Cardiac septum (tissue), 1 donor: ENCODE measurements at regions not wholly inside any gene's neighbourhood (a gene's known extent, or its start where the extent isn't known, plus 50 kb on each side); places are given as distances from the start of the nearest gene placed in this dataset.

Source experiments
- DNase-seq: peaks from one replicate; pipeline ENCODE4 v3.0.0-alpha.2; 2020; ENCODE audit warnings: low spot score
- intact Hi-C: fragments of 100-400 bp; cut with DNase I; formaldehyde crosslinking; loops from one replicate; pipeline ENCODE4 v1.14.0; 2022
- donor health status: DM: no; HTN: no; CAD: no.

DNA sequence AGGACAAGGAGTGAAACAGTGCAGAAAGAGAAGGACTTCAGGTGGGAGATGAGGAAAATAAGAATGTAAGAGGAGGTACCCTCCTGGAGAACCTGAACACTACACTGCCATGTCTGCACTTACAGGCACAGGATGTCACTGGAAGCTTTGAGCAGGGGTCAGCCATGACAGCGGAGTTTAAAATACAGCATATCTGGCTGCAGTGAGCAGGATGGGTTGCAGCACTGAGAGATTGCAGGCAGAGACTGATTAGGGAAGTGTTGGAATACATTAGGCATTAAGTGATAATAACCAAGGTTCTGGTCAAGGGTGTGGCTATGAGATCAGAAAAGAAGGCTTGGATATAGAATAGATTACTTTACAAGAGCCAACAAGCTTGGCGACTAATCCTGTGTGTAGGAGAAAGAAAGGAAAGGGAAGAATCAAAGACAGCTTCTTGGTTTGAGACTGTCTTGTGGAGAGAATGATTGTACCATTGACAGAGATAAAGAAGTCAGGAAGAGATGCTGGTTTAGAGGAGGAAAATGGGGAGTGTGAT, 171.1 kb upstream of the RBMS1 start:
- no peak for DNase-seq

GRCh38 chr2:160666154-160667060, 172.8 kb upstream of the RBMS1 start:
- intact Hi-C loops = loop anchor here (5.0 to 10.0 kb wide), 2 partner anchors 174 to 262 kb away; partner anchors contain the start of gene RBMS1
- DNase-seq = no peak

More for the DNA sequence above, 171.1 kb upstream of the RBMS1 start:
- intact Hi-C loops = loop anchor here (5.0 to 10.0 kb wide), 2 partner anchors 172 to 260 kb away; partner anchors contain the start of gene RBMS1

DNA sequence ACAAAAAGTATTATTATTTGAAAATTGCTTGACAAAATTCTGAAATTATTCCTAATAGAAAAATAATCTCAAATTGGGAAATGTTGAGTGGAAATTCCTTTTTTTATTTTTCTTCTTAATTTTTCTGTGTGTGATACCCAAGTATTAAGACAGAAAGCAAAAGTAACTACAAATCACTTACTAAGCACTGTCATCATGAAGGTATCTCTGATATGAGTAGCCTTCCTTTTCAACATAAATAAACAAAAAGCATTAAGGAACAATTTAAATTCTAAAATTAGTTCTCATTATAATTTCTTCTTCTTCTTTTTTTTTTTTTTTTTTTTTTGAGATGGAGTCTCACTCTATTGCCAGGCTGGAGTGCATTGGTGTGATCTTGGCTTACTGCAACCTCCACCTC, 174.2 kb upstream of the RBMS1 start:
- no peak for DNase-seq
- intact Hi-C loops = loop anchor here (5.0 to 10.0 kb wide), 2 partner anchors 176 to 263 kb away; partner anchors contain the start of gene RBMS1

- intact Hi-C loops = loop anchor here (10.0 kb wide), 1 partner anchor 194 kb away; no protein-coding TSS in a partner anchor
- no peak for DNase-seq
Observed at GRCh38 chr2:160670618-160671017, 177.0 kb upstream of the RBMS1 start.

DNA sequence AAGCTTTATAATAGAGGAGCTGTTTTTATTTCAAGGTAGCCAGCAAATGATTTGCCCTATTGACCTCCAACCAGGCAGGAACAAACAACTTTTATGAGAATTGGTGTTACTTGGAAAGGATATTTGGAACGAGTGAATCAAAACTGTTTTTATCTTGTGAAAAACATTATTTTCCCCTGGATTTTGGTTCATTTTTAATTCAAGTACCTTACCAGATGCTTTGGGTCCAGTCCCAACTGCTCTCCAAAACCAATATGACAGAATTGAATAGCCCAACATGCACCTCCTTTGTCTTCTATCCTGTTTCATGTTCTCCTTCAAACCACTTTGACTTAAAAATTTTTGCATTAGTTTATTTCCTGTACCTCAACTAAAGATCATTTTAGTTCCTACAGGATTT, 178.6 kb upstream of the RBMS1 start:
- intact Hi-C loops = loop anchor here (10.0 kb wide), 1 partner anchor 193 kb away; no protein-coding TSS in a partner anchor

DNA sequence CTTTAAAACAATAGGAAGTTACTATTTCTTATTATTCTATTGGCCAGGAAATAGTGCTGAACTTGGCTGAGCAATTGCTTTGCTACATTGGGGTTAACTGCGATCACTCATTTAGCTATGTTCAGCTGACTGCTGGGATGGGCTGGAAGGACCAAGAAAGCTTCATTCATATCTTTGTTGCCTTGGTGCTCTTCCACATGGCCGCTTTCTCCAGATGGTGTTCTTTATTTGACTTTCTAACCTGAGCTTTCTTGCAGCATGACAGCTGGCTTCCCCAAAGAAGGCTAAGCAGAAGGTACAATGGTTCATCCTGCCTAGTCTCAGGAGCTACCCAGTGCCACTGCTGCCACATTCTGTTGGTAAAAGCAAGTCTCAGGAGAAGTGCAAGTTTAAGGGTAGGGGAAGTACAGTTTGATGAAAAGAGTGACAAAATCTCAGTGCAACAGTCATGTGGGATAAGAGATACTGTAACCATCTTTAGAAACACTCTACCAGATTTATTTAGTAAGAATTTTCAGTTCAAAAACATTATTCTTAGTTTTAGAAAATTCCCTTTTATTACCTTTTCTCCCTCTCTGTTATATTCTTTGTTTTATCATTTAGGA, 180.6 kb upstream of the RBMS1 start:
- intact Hi-C loops = loop anchor here (10.0 kb wide), 1 partner anchor 191 kb away; no protein-coding TSS in a partner anchor

More for the DNA sequence above, 178.6 kb upstream of the RBMS1 start:
- DNase-seq = no peak

DNA sequence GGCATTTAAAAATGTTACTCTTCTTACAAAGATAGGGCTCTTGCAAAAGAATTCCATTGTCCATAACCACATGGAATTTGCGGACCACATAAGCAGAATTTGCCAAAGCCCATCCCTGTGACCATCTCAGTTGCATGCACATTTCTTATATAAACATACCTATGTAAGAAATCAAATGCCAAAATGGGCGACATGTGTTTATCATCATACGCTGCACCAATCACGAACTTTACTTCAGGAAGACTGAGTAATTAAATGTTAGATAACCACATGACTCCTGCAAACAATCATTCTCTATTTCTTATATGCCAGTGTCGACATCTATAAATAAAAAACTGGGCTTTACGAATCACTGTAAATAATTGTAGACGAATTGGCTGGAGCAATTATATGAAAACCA, 186.1 kb upstream of the RBMS1 start:
- intact Hi-C loops = loop anchor here (10.0 kb wide), 1 partner anchor 185 kb away; no protein-coding TSS in a partner anchor

More for the DNA sequence above, 180.6 kb upstream of the RBMS1 start:
- DNase-seq = no peak

GRCh38 chr2:160680294-160680693, 186.7 kb upstream of the RBMS1 start:
- no peak for DNase-seq
- intact Hi-C loops = no loop called here

More for the DNA sequence above, 186.1 kb upstream of the RBMS1 start:
- no peak for DNase-seq

DNA sequence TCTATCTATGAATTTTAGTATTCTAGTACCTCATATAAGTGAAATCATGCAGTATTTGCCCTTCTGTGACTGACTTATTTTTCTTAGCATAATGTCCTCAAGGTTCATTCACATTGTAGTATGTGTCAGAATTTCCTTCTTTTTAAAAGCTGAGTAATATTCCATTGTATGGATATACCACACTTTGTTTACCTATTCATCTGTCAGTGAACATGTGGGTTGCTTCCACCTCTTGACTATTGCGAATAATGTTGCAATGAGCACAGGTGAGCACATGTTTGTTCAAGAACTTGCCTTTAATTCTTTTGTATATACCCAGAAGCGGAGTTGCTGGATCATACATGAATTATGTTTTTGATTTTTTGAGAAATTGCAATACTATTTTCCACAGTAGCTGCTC, 187.4 kb upstream of the RBMS1 start:
- intact Hi-C loops = no loop called here
- DNase-seq = no peak

- DNase-seq = no peak
- intact Hi-C loops = no loop called here
Observed at GRCh38 chr2:160683206-160683605, 189.6 kb upstream of the RBMS1 start.

DNA sequence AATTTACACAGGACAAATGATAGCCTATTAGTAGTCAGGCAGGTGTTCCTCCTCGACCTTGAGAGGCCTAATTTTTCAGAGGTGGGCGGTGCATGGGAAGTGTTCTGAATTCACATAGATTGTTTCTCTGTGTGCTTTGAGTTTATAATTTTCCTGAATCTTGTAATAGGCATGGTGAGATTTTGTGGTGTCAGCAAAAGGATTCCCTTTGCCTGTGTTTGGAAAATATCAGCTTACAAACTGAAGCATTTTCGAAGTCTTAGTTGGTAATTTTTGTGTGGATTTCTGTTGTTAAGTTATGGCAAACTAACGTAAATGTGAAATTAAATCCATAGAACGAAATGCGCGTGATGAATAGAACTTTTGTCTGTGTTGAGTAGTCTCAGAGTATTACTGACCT, 194.0 kb upstream of the RBMS1 start:
- intact Hi-C loops = no loop called here
- no peak for DNase-seq

DNA sequence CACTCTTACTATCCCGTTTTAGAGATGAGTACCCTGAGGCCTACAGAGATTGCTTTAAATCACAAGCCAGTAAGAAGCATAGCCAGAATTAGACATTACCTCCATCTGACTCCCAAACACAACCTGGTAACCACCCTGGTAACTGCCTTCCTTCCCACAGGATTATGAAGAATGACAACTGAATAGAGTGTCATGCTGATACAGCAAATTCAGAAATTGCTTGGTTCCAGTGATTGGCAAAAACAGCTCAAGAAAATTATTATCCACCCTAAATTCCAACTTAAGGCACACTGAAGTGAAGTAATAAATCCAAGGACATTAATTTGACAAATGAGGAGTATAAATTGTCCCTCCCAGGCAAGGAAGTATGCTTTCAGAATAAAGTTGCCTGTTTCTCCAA, 195.8 kb upstream of the RBMS1 start:
- intact Hi-C loops = no loop called here
- DNase-seq = no peak

DNA sequence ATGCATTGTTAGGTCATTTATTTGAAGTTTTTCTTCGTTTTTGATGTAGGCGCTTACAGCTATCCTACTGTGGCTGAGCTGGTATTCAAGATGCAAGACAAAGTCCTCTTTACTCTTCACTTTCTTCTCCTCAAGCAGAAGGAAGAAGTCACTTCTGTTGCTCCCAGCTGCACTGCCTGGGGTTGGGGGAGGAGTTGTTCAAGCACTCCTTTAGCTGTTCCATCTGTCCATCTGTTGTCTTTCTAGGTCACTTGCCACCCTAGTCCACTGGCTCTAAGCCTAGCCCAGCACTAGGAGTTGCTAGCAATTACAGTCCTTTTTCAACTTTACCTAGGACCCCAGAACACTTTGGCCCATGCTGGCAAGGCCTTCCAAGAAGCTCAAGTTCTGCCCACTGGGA, 200.6 kb upstream of the RBMS1 start:
- intact Hi-C loops = no loop called here
- no peak for DNase-seq

DNA sequence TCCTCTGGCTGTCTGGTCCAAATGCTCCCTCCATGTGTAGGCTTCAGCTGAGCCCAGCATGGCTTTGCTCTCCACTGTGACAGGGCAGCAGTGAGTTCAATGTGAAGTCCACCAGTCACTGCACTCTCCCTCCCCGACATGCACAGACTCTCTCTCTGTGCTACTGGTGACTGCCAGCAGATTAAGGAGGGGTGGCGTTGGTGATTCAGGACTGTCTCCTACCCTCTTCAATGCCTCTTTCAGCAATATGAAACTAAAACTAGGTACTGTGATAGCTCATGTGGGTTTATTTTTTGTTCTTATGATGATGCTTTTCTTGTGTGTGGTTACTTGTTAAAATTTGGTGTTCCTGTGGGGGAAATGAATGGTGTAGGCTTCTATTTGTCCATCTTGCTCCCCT, 201.0 kb upstream of the RBMS1 start:
- intact Hi-C loops = no loop called here
- DNase-seq = no peak

- DNase-seq = no peak
- intact Hi-C loops = no loop called here
Observed at GRCh38 chr2:160695402-160696086, 201.9 kb upstream of the RBMS1 start.

- no peak for DNase-seq
- intact Hi-C loops = no loop called here
Observed at GRCh38 chr2:160696087-160696452, 202.5 kb upstream of the RBMS1 start.

- DNase-seq = no peak
- intact Hi-C loops = no loop called here
Observed at GRCh38 chr2:160697817-160698216, 204.2 kb upstream of the RBMS1 start.

GRCh38 chr2:160700021-160700814, 206.6 kb upstream of the RBMS1 start:
- DNase-seq = no peak
- intact Hi-C loops = no loop called here

DNA sequence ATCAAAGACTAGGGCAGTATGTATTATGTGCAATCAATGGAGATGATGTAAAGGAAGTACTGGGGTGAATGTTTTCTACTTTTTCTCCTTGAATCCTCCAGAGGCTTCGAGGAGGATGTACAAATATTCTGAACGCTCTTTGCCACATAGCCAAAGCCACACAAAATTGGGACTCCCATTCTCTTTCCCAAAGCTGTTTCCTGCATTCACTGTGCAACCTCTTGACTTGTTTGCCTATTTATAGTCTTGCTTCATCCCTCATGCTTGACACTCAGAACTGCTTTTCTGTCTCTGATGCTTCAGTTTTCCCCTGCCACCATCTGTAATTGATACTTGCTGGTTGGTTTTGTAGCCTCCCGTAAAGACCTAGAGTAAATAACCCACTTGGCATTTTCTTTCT, 208.2 kb upstream of the RBMS1 start:
- intact Hi-C loops = no loop called here

More for the DNA sequence above, 208.2 kb upstream of the RBMS1 start:
- no peak for DNase-seq
